ENCODE measurements at regions not wholly inside any gene's neighbourhood (a gene's known extent, or its start where the extent isn't known, plus 50 kb on each side); places are given as distances from the start of the nearest gene placed in this dataset.

- ATAC-seq (ENCODE audit: low read depth) (no peak), DNase-seq (no peak)
- Histone ChIP-seq H3K56ac (ENCODE audit: extremely low read depth, insufficient read depth, low read length) (no peak overlapping the region), H2AFZ (replicated peaks; ENCODE audit: low read length, poor library complexity) (no peak overlapping the region), H4K8ac (ENCODE audit: low read depth in 2 of 2, low read length in 2 of 2) (0 out of 4 replicates have a peak overlapping the region, but pooled peaks of 1 of the 2 experiments have one; percentile 17), H2BK120ac (ENCODE audit: low read depth, low read length) (no peak overlapping the region), H4K5ac (ENCODE audit: low read depth, low read length) (no peak overlapping the region), H2BK15ac (ENCODE audit: low read depth, low read length) (no peak overlapping the region), H3K9ac (ENCODE audit: low read depth, low read length) (no peak overlapping the region), H3K9me3 (ENCODE audit: control insufficient read depth, insufficient read depth, low read length) (no peaks in the 10 kb centered on the region), H3K27ac (ENCODE audit: insufficient read depth, low read length) (no peak overlapping the region), H3K9me1 (ENCODE audit: insufficient read depth, low read length) (peaks cover 6% of the 10 kb centered on the region), H3K23ac (ENCODE audit: low read depth, low read length) (peak overlapping the region; percentile 7; the same call in 1 of the 2 replicates), H3K14ac (replicated peaks; ENCODE audit: low read depth, low read length) (no peak overlapping the region; the same call in 1 of the 2 replicates), H3K4me1 (ENCODE audit: control insufficient read depth, insufficient read depth, low read length) (peaks cover 2% of the 10 kb centered on the region), H2AK9ac (replicated peaks; ENCODE audit: low read depth, low read length, poor library complexity) (no peak overlapping the region), H3K27me3 (ENCODE audit: control insufficient read depth, insufficient read depth, low read length) (no peaks in the 10 kb centered on the region), H3K36me3 (ENCODE audit: control insufficient read depth, insufficient read depth, low read length) (no peaks in the 10 kb centered on the region), H4K91ac (ENCODE audit: insufficient read depth, low read depth, low read length) (no peak overlapping the region), H2AK5ac (ENCODE audit: low read depth, low read length) (peak overlapping the region; percentile 30; the same call in 1 of the 2 replicates), H3K4me2 (ENCODE audit: low read depth, low read length) (no peak overlapping the region), H3K4ac (ENCODE audit: low read depth, low read length) (no peak overlapping the region), H3K18ac (ENCODE audit: low read depth, low read length) (0 out of 2 replicates have a peak overlapping the region, but pooled peaks have one; percentile 36), H3K4me3 (ENCODE audit: insufficient read depth, low read depth, low read length) (no peak overlapping the region), H3K79me1 (ENCODE audit: low read depth in 1 of 2, low read length in 2 of 2) (peaks cover 22 to 68% of the 10 kb centered on the region in 2 experiments; a peak in 3 of 4 replicates), H4K20me1 (ENCODE audit: insufficient read depth, low read length) (peaks cover 3% of the 10 kb centered on the region; the same call in 1 of the 2 replicates), H2BK5ac (ENCODE audit: low read depth, low read length, poor library complexity, severe bottlenecking) (no peak overlapping the region), H2BK20ac (ENCODE audit: low read depth, low read length) (no peak overlapping the region)
- ChIA-PET POLR2A (ENCODE audit: unreplicated experiment) (no interaction called here), CTCF (no interaction called here)
- in situ Hi-C loops (cut with MboI; ENCODE audit: low sequenced_read_pairs): no loop called here
- BruUV-seq (replicated peaks): no TSS peak
- 97% methylated on average over 6 of the region's 8 CpGs; no CpG with 5 or more reads in 1 of the 2 experiments for WGBS, 2 experiments (ENCODE audit: extremely low coverage in 2 of 2, insufficient read length in 1 of 2)
- dilution Hi-C loops (cut with HindIII; ENCODE audit: low sequenced_read_pairs, unreplicated experiment): no loop called here
- TF ChIP-seq USF2 (IDR thresholded peaks at IDR 0.05; ENCODE audit: low read depth, low read length) (no peak), CEBPB (IDR thresholded peaks at IDR 0.05; ENCODE audit: low read depth, low read length) (no peak), FOS (IDR thresholded peaks at IDR 0.05; ENCODE audit: low read depth, low read length) (no peak), MXI1 (IDR thresholded peaks at IDR 0.05; ENCODE audit: borderline replicate concordance, low read depth, low read length) (no peak), CHD1 (IDR thresholded peaks at IDR 0.05; ENCODE audit: low read depth, low read length) (no peak), POLR2A (IDR thresholded peaks at IDR 0.05; ENCODE audit: low read depth, low read length) (no peak), RAD21 (IDR thresholded peaks at IDR 0.05; ENCODE audit: low read length) (no peak), CTCF (conservative IDR thresholded peaks at IDR 0.05; ENCODE audit: low read depth, low read length) (no peak)
- intact Hi-C loops (cut with micrococcal nuclease): no loop called here
Measured at GRCh38 chr14:71444030-71444822, 488.0 kb upstream of the RGS6 start.
